Spinal cord (tissue), 9 donors: ENCODE measurements at regions not wholly inside any gene's neighbourhood (a gene's known extent, or its start where the extent isn't known, plus 50 kb on each side); places are given as distances from the start of the nearest gene placed in this dataset.

ENCODE experiments used
- DNase-seq, 6 donors: peaks; one replicate each; pipeline versions ENCODE4 v3.0.0 to v3.0.0-alpha.2; 2013 to 2015; ENCODE audit warnings: low spot score in 6 of 6, low read depth in 4 of 6
- H3K27ac ChIP-seq: one replicate; pipeline ENCODE4 v1.5.1; 2013; ENCODE audit warnings: low read depth, low read length, control low read depth
- H3K27me3 ChIP-seq: one replicate; pipeline ENCODE4 v1.6.1; 2013; ENCODE audit warnings: low read length; ENCODE audit not compliant: control insufficient read depth, insufficient read depth
- H3K36me3 ChIP-seq: one replicate; pipeline ENCODE4 v1.6.1; 2013; ENCODE audit warnings: low read length; ENCODE audit not compliant: control insufficient read depth, insufficient read depth
- H3K4me1 ChIP-seq: one replicate; pipeline ENCODE4 v1.6.1; 2013; ENCODE audit warnings: low read length; ENCODE audit not compliant: control insufficient read depth, insufficient read depth
- H3K4me3 ChIP-seq: one replicate; pipeline ENCODE4 v1.5.1; 2013; ENCODE audit warnings: low read depth, low read length, control low read depth
- H3K9me3 ChIP-seq: one replicate; pipeline ENCODE4 v1.6.1; 2013; ENCODE audit warnings: low read length; ENCODE audit not compliant: control insufficient read depth, insufficient read depth
- WGBS: methylation state at CpG from one replicate; pipeline ENCODE4 v1.1.5; 2013; ENCODE audit warnings: missing lambda C conversion rate; ENCODE audit not compliant: insufficient coverage; 5-methylcytosine and 5-hydroxymethylcytosine counted together
- donor health status: healthy.

GRCh38 chr2:125853626-125854025 is 802.3 kb upstream of the GYPC start:
- Histone ChIP-seq H3K9me3 (no peaks in the 10 kb centered on the region), H3K27me3 (no peaks in the 10 kb centered on the region), H3K4me1 (no peaks in the 10 kb centered on the region), H3K27ac (no peak overlapping the region), H3K4me3 (no peak overlapping the region), H3K36me3 (no peaks in the 10 kb centered on the region)
- DNase-seq: no peak
- 56% methylated on average over 2 of the region's 4 CpGs for WGBS

- no peak overlapping the region for H3K27ac ChIP-seq
- no peaks in the 10 kb centered on the region for H3K4me1 ChIP-seq
- no peaks in the 10 kb centered on the region for H3K36me3 ChIP-seq
- H3K27me3 ChIP-seq: no peaks in the 10 kb centered on the region
- no peaks in the 10 kb centered on the region for H3K9me3 ChIP-seq
- no CpG with 5 or more reads among the region's 3 CpGs for WGBS
- DNase-seq: no peak
- no peak overlapping the region for H3K4me3 ChIP-seq
Observed at GRCh38 chr2:125855204-125855603, 800.8 kb upstream of the GYPC start.

- Histone ChIP-seq H3K4me3 (no peak overlapping the region), H3K27me3 (no peaks in the 10 kb centered on the region), H3K4me1 (no peaks in the 10 kb centered on the region), H3K36me3 (no peaks in the 10 kb centered on the region), H3K9me3 (no peaks in the 10 kb centered on the region), H3K27ac (no peak overlapping the region)
- no CpG with 5 or more reads among the region's 8 CpGs for WGBS
- DNase-seq: peak in 2 of 6 donors; percentile 24 to 26
Observed at GRCh38 chr2:125857971-125858794, 797.8 kb upstream of the GYPC start.

- H3K27me3 ChIP-seq: no peaks in the 10 kb centered on the region
- no peaks in the 10 kb centered on the region for H3K9me3 ChIP-seq
- no CpG with 5 or more reads among the region's 1 CpG for WGBS
- H3K4me3 ChIP-seq: no peak overlapping the region
- no peaks in the 10 kb centered on the region for H3K4me1 ChIP-seq
- H3K27ac ChIP-seq: no peak overlapping the region
- DNase-seq: no peak
- H3K36me3 ChIP-seq: no peaks in the 10 kb centered on the region
Observed at GRCh38 chr2:125861461-125861860, 794.5 kb upstream of the GYPC start.

GRCh38 chr2:125867908-125868307 is 788.0 kb upstream of the GYPC start:
- Histone ChIP-seq H3K27me3 (no peaks in the 10 kb centered on the region), H3K4me1 (no peaks in the 10 kb centered on the region), H3K4me3 (no peak overlapping the region), H3K36me3 (no peaks in the 10 kb centered on the region), H3K27ac (no peak overlapping the region), H3K9me3 (no peaks in the 10 kb centered on the region)
- WGBS: no CpG with 5 or more reads among the region's 4 CpGs
- DNase-seq: no peak

- Histone ChIP-seq H3K27me3 (no peaks in the 10 kb centered on the region), H3K27ac (no peak overlapping the region), H3K9me3 (no peaks in the 10 kb centered on the region), H3K4me1 (no peaks in the 10 kb centered on the region), H3K4me3 (no peak overlapping the region), H3K36me3 (no peaks in the 10 kb centered on the region)
- no peak for DNase-seq
- WGBS: 100% methylated on average over 1 of the region's 2 CpGs
Observed at GRCh38 chr2:125870264-125870663, 785.7 kb upstream of the GYPC start.

- Histone ChIP-seq H3K27ac (no peak overlapping the region), H3K9me3 (no peaks in the 10 kb centered on the region), H3K4me1 (no peaks in the 10 kb centered on the region), H3K27me3 (no peaks in the 10 kb centered on the region), H3K36me3 (no peaks in the 10 kb centered on the region), H3K4me3 (no peak overlapping the region)
- no peak for DNase-seq
- no CpG with 5 or more reads among the region's 1 CpG for WGBS
Observed at GRCh38 chr2:125870746-125871145, 785.2 kb upstream of the GYPC start.

- H3K27me3 ChIP-seq: no peaks in the 10 kb centered on the region
- H3K4me3 ChIP-seq: no peak overlapping the region
- 73% methylated on average over 2 of the region's 6 CpGs for WGBS
- no peak overlapping the region for H3K27ac ChIP-seq
- no peaks in the 10 kb centered on the region for H3K9me3 ChIP-seq
- peak in 1 of 6 donors; percentile 8 for DNase-seq
- H3K4me1 ChIP-seq: no peaks in the 10 kb centered on the region
- no peaks in the 10 kb centered on the region for H3K36me3 ChIP-seq
Observed at GRCh38 chr2:125874564-125874963, 781.4 kb upstream of the GYPC start.

GRCh38 chr2:125885340-125885739 is 770.6 kb upstream of the GYPC start:
- Histone ChIP-seq H3K36me3 (no peaks in the 10 kb centered on the region), H3K27me3 (no peaks in the 10 kb centered on the region), H3K9me3 (peaks cover 4% of the 10 kb centered on the region), H3K4me1 (no peaks in the 10 kb centered on the region), H3K27ac (no peak overlapping the region), H3K4me3 (no peak overlapping the region)
- DNase-seq: no peak
- no CpG with 5 or more reads among the region's 3 CpGs for WGBS

GRCh38 chr2:125886153-125886552 is 769.8 kb upstream of the GYPC start:
- no peak overlapping the region for H3K4me3 ChIP-seq
- no peak for DNase-seq
- H3K36me3 ChIP-seq: no peaks in the 10 kb centered on the region
- no peaks in the 10 kb centered on the region for H3K27me3 ChIP-seq
- H3K9me3 ChIP-seq: peaks cover 4% of the 10 kb centered on the region
- no peak overlapping the region for H3K27ac ChIP-seq
- WGBS: 95% methylated on average over 4 of the region's 4 CpGs
- H3K4me1 ChIP-seq: no peaks in the 10 kb centered on the region
